ENCODE measurements at regions not wholly inside any gene's neighbourhood (a gene's known extent, or its start where the extent isn't known, plus 50 kb on each side); places are given as distances from the start of the nearest gene placed in this dataset.
A peak's percentile ranks its signal among the peaks of the same experiment; 100 is the strongest.

- 93 to 100% (median 96%) methylated on average over 4 of the region's 4 CpGs for WGBS, 4 donors
- Histone ChIP-seq H3K4me1 (replicated peaks in 1 of 2) (no peaks in the 10 kb centered on the region), H3K4me3 (no peak overlapping the region), H3K27ac (no peak overlapping the region), H3K36me3 (replicated peaks in 1 of 2) (no peaks in the 10 kb centered on the region), H3K27me3 (no peaks in the 10 kb centered on the region), H3K9me3 (replicated peaks in 1 of 3) (no peaks in the 10 kb centered on the region)
- no peak for DNase-seq
- intact Hi-C loops (cut with DNase I): loop anchor here in 1 of 2 donors (5.0 kb wide), 1 partner anchor 50 kb away; no protein-coding TSS in a partner anchor
- TF ChIP-seq POLR2A (IDR thresholded peaks at IDR 0.05) (no peak), CTCF (IDR thresholded peaks at IDR 0.05) (no peak)
Measured at GRCh38 chr10:78692071-78692470, 376.7 kb upstream of the ZMIZ1 start.

GRCh38 chr10:78695846-78696245 is 372.9 kb upstream of the ZMIZ1 start:
- no peak overlapping the region for H3K4me3 ChIP-seq
- TF ChIP-seq CTCF (IDR thresholded peaks at IDR 0.05): no peak
- TF ChIP-seq POLR2A (IDR thresholded peaks at IDR 0.05): no peak
- no peaks in the 10 kb centered on the region for H3K36me3 ChIP-seq (replicated peaks in 1 of 2)
- DNase-seq: peak in 1 of 7 donors; percentile 37
- no peaks in the 10 kb centered on the region for H3K4me1 ChIP-seq (replicated peaks in 1 of 2)
- H3K27ac ChIP-seq: no peak overlapping the region
- no peaks in the 10 kb centered on the region for H3K27me3 ChIP-seq
- 80 to 84% (median 82%) methylated on average over 7 of the region's 7 CpGs for WGBS, 4 donors
- H3K9me3 ChIP-seq (replicated peaks in 1 of 3): no peaks in the 10 kb centered on the region
- intact Hi-C loops (cut with DNase I): no loop called here

- no peak for TF ChIP-seq CTCF (IDR thresholded peaks at IDR 0.05)
- no peak for TF ChIP-seq POLR2A (IDR thresholded peaks at IDR 0.05)
- intact Hi-C loops (cut with DNase I): no loop called here
- no peaks in the 10 kb centered on the region for H3K9me3 ChIP-seq (replicated peaks in 1 of 3)
- 64 to 84% (median 72%) methylated on average over 5 of the region's 5 CpGs for WGBS, 4 donors
- no peaks in the 10 kb centered on the region for H3K27me3 ChIP-seq
- DNase-seq: peak in 1 of 7 donors; percentile 60
- H3K27ac ChIP-seq: peak overlapping the region in 1 of 5 donors; percentile 6
- H3K4me3 ChIP-seq: no peak overlapping the region
- no peaks in the 10 kb centered on the region for H3K36me3 ChIP-seq (replicated peaks in 1 of 2)
- no peaks in the 10 kb centered on the region for H3K4me1 ChIP-seq (replicated peaks in 1 of 2)
Measured at GRCh38 chr10:78696791-78697395, 371.9 kb upstream of the ZMIZ1 start.

GRCh38 chr10:78699971-78700370 is 368.8 kb upstream of the ZMIZ1 start:
- peak in 1 of 7 donors; percentile 29 for DNase-seq
- TF ChIP-seq CTCF (IDR thresholded peaks at IDR 0.05) (no peak), POLR2A (IDR thresholded peaks at IDR 0.05) (no peak)
- intact Hi-C loops (cut with DNase I): no loop called here
- Histone ChIP-seq H3K9me3 (replicated peaks in 1 of 3) (no peaks in the 10 kb centered on the region), H3K4me3 (no peak overlapping the region), H3K36me3 (replicated peaks in 1 of 2) (no peaks in the 10 kb centered on the region), H3K27ac (no peak overlapping the region), H3K27me3 (no peaks in the 10 kb centered on the region), H3K4me1 (replicated peaks in 1 of 2) (no peaks in the 10 kb centered on the region)
- WGBS, 4 donors: 87 to 97% (median 91%) methylated on average over 3 of the region's 3 CpGs
